ENCODE measurements at regions not wholly inside any gene's neighbourhood (a gene's known extent, or its start where the extent isn't known, plus 50 kb on each side); places are given as distances from the start of the nearest gene placed in this dataset.

DNA sequence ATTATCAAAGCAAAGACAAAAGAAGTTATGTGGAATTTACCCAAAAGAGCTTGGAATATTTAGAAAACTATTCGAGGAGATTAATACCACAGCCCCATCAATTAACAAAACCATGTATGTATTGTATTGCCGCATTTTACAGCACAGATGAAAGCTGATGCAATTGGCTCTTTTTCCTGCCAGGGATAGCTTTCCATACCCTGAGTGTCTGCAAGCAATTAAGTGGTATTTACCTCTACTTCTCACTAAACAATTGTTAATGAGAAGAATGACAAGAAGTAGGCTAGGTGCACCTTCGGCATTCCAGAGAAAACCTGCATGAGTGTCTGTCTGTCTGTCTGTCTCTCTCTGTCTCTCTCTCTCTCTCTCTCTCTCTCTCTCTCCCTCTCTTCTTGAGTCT, 219.5 kb downstream of the PAPSS1 start:
- no peak for TF ChIP-seq POLR2A (IDR thresholded peaks at IDR 0.05; ENCODE audit: low read depth, low read length)
- TF ChIP-seq POLR2AphosphoS5 (IDR thresholded peaks at IDR 0.05; ENCODE audit: low read depth, low read length) = no peak
